SK-N-SH (cell line): ENCODE measurements at regions not wholly inside any gene's neighbourhood (a gene's known extent, or its start where the extent isn't known, plus 50 kb on each side); places are given as distances from the start of the nearest gene placed in this dataset.

Experiments
- CTCF ChIA-PET: fragments of 300-600, 350-600 bp; formaldehyde crosslinking; extraction: SDS; loops from one replicate; lab custom pipeline; 2021; lab: Yijun Ruan, JAX
- POLR2A ChIA-PET: fragments of 350-600 bp; sonication (Branson Sonifier 250); formaldehyde crosslinking; extraction: SDS; loops from one replicate; lab custom pipeline; 2020; ENCODE audit warnings: antibody characterized with exemption, inconsistent platforms; lab: Yijun Ruan, JAX
- DNase-seq: peaks from one replicate; pipeline ENCODE4 v3.0.0; 2012
- H2AFZ ChIP-seq: fragments of 200-600 bp; sonication (generic); 2 replicates; pipeline ENCODE4 v1.8.1; 2016; ENCODE audit warnings: antibody characterized with exemption, mild to moderate bottlenecking, low read depth
- H3F3A ChIP-seq: fragments of 200-600 bp; sonication (generic); replicated peaks from 2 replicates; pipeline ENCODE3; 2016; ENCODE audit warnings: antibody characterized with exemption, mild to moderate bottlenecking; ENCODE audit not compliant: insufficient read depth
- H3K27ac ChIP-seq, 2 experiments: fragments of 200-500 bp in 1 of 2; fragments of 200-600 bp in 1 of 2; sonication (Bioruptor generic) in 1 of 2; sonication (generic), shearing (Covaris generic) in 1 of 2; 2 replicates each; pipeline versions ENCODE4 v1.5.1 to v1.6.1; 2014 to 2016; ENCODE audit warnings: low read depth in 2 of 2, inconsistent platforms in 1 of 2, low read length in 1 of 2, mild to moderate bottlenecking in 1 of 2, mixed read lengths in 1 of 2
- H3K27me3 ChIP-seq: fragments of 200-600 bp; sonication (generic), shearing (Covaris generic); 2 replicates; pipeline ENCODE4 v1.6.1; 2016; ENCODE audit warnings: mixed run types; ENCODE audit not compliant: insufficient read depth
- H3K36me3 ChIP-seq, 2 experiments: fragments of 200-500 bp in 1 of 2; fragments of 200-600 bp in 1 of 2; sonication (Bioruptor generic) in 1 of 2; sonication (generic) in 1 of 2; replicated peaks in 1 of 2; 2 replicates each; pipeline versions ENCODE3 to v1.5.1; 2014 to 2016; ENCODE audit warnings: low read length in 1 of 2, mild to moderate bottlenecking in 1 of 2; ENCODE audit not compliant: insufficient read depth in 2 of 2, control insufficient read depth in 1 of 2
- H3K4me1 ChIP-seq, 2 experiments: fragments of 200-500 bp in 1 of 2; fragments of 200-600 bp in 1 of 2; sonication (Bioruptor generic) in 1 of 2; sonication (generic), shearing (Covaris generic) in 1 of 2; 2 replicates each; pipeline versions ENCODE4 v1.5.1 to v1.6.1; 2014 to 2016; ENCODE audit warnings: low read depth in 1 of 2, low read length in 1 of 2, mixed run types in 1 of 2; ENCODE audit not compliant: insufficient read depth in 2 of 2, control insufficient read depth in 1 of 2
- H3K4me2 ChIP-seq: fragments of 200-600 bp; sonication (generic), shearing (Covaris generic); 2 replicates; pipeline ENCODE4 v1.6.1; 2017; ENCODE audit warnings: mixed run types
- H3K4me3 ChIP-seq, 2 experiments: fragments of 200-500 bp in 1 of 2; fragments of 200-600 bp in 1 of 2; sonication (Bioruptor generic) in 1 of 2; sonication (generic), shearing (Covaris generic) in 1 of 2; 2 replicates each; pipeline versions ENCODE4 v1.5.1 to v1.8.1; 2014 to 2016; ENCODE audit warnings: low read depth in 2 of 2, inconsistent platforms in 1 of 2, low read length in 1 of 2, mild to moderate bottlenecking in 1 of 2, mixed read lengths in 1 of 2, moderate library complexity in 1 of 2
- H3K79me2 ChIP-seq: fragments of 200-600 bp; sonication (generic); 2 replicates; pipeline ENCODE4 v1.8.1; 2017; ENCODE audit warnings: mild to moderate bottlenecking; ENCODE audit not compliant: insufficient read depth
- H3K9ac ChIP-seq: fragments of 200-600 bp; sonication (generic); 2 replicates; pipeline ENCODE4 v1.6.1; 2017; ENCODE audit warnings: mixed run types
- H3K9me2 ChIP-seq: fragments of 200-600 bp; sonication (generic); 2 replicates; pipeline ENCODE4 v1.6.1; 2017; ENCODE audit warnings: mixed run types
- H3K9me3 ChIP-seq: fragments of 200-600 bp; sonication (generic); 2 replicates; pipeline ENCODE4 v1.6.1; 2017; ENCODE audit warnings: mixed run types, mild to moderate bottlenecking, moderate library complexity
- H4K20me1 ChIP-seq: fragments of 200-600 bp; sonication (generic); 2 replicates; pipeline ENCODE4 v1.6.1; 2017; ENCODE audit warnings: mild to moderate bottlenecking, mixed run types; ENCODE audit not compliant: insufficient read depth
- EP300 ChIP-seq, 2 experiments: IDR thresholded peaks; 2 replicates each; pipeline versions ENCODE4 v1.4.0 to v1.6.1; 2012; ENCODE audit warnings: borderline replicate concordance in 1 of 2, low read depth in 1 of 2, low read length in 1 of 2
- EZH2phosphoT487 ChIP-seq: fragments of 200-600 bp; sonication (generic); IDR thresholded peaks from 2 replicates; pipeline ENCODE4 v1.6.1; 2017; ENCODE audit warnings: low read depth, mixed run types, mild to moderate bottlenecking, antibody characterized with exemption, moderate library complexity, borderline replicate concordance
- FOXJ3 ChIP-seq: sonication (generic); formaldehyde crosslinking; IDR thresholded peaks from 2 replicates; pipeline ENCODE4 v1.5.1; 2020; ENCODE audit warnings: mild to moderate bottlenecking, missing genetic modification reagents
- FOXM1 ChIP-seq: IDR thresholded peaks from 2 replicates; pipeline ENCODE4 v1.4.0; 2012; ENCODE audit warnings: low read depth, mild to moderate bottlenecking
- GATA2 ChIP-seq: sonication (generic); formaldehyde crosslinking; IDR thresholded peaks from 2 replicates; pipeline ENCODE4 v1.5.0; 2020; ENCODE audit warnings: mild to moderate bottlenecking, missing genetic modification reagents
- MEF2A ChIP-seq: IDR thresholded peaks from 2 replicates; pipeline ENCODE4 v1.4.0; 2012; ENCODE audit warnings: low read depth, borderline replicate concordance
- MXI1 ChIP-seq: IDR thresholded peaks from 2 replicates; pipeline ENCODE4 v1.6.1; 2012; ENCODE audit warnings: mild to moderate bottlenecking, low read depth, low read length, improper control_type of control experiment
- NFIC ChIP-seq: IDR thresholded peaks from 2 replicates; pipeline ENCODE4 v1.4.0; 2012; ENCODE audit warnings: borderline replicate concordance
- RAD21 ChIP-seq: IDR thresholded peaks from 2 replicates; pipeline ENCODE4 v1.6.1; 2012; ENCODE audit warnings: mild to moderate bottlenecking, low read length
- RCOR1 ChIP-seq: fragments of 150-350 bp; IDR thresholded peaks from 2 replicates; pipeline ENCODE4 v1.6.1; 2017; ENCODE audit warnings: antibody characterized with exemption, low read length
- RFX5 ChIP-seq: IDR thresholded peaks from 2 replicates; pipeline ENCODE4 v1.6.1; 2012; ENCODE audit warnings: mild to moderate bottlenecking, improper control_type of control experiment, low read length
- SMC3 ChIP-seq: IDR thresholded peaks from 2 replicates; pipeline ENCODE4 v1.6.1; 2012; ENCODE audit warnings: low read depth, low read length, improper control_type of control experiment
- WGBS: methylation state at CpG from one replicate; pipeline ENCODE4 v1.1.6; 2017; ENCODE audit warnings: low lambda C conversion rate; 5-methylcytosine and 5-hydroxymethylcytosine counted together
- TF ChIP-seq, protein P1 (sequence below): fragments of 200-600 bp; sonication (generic); IDR thresholded peaks from 2 replicates; pipeline ENCODE4 v1.6.1; 2017; ENCODE audit warnings: antibody characterized with exemption, mild to moderate bottlenecking, moderate library complexity
- TF ChIP-seq, protein P2 (sequence below): IDR thresholded peaks from 2 replicates; pipeline ENCODE4 v1.4.0; 2012; ENCODE audit warnings: low read depth, borderline replicate concordance
- TF ChIP-seq, protein P3 (sequence below): IDR thresholded peaks from 2 replicates; pipeline ENCODE4 v1.6.1; 2012; ENCODE audit warnings: mild to moderate bottlenecking, low read depth, low read length, moderate library complexity

DNA sequence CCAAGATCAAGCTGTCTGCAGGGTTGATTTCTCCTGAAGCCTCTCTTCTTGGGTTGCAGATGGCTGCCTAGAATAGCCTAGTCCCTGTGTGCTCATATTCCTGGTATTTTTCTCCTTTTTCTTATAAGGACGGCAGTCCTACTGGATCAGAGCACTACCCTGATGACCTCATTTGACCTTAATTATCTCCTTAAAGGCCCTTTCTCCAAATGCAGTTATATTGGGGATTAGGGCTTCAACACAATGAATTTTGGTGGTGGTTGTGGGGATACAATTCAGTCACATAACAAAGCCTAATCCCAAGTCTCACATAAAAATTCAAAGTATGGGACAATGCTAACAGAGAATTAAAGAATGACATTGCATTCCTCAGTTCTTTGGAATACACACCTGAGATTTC lies 238.8 kb upstream of the SALL1 start:
- no peak overlapping the region for H2AFZ ChIP-seq
- no peaks in the 10 kb centered on the region for H3F3A ChIP-seq
- no peaks in the 10 kb centered on the region for H3K36me3 ChIP-seq
- DNase-seq, result no peak
- H3K4me1 ChIP-seq, result no peaks in the 10 kb centered on the region
- ChIA-PET CTCF (interaction anchor here (0.6 kb wide), 1 partner anchor 147 kb away, joined by 3 read pairs; no protein-coding TSS in a partner anchor), POLR2A (no interaction called here)
- WGBS, result 13% methylated on average over 1 of the region's 1 CpG
- no peak overlapping the region for H3K27ac ChIP-seq
- no peak overlapping the region for H3K9ac ChIP-seq
- no peaks in the 10 kb centered on the region for H3K27me3 ChIP-seq
- H3K79me2 ChIP-seq, result no peaks in the 10 kb centered on the region
- H3K4me3 ChIP-seq, result no peak overlapping the region
- no peak for TF ChIP-seq EZH2phosphoT487
- no peak for TF ChIP-seq MEF2A
- TF ChIP-seq, protein P1, sequence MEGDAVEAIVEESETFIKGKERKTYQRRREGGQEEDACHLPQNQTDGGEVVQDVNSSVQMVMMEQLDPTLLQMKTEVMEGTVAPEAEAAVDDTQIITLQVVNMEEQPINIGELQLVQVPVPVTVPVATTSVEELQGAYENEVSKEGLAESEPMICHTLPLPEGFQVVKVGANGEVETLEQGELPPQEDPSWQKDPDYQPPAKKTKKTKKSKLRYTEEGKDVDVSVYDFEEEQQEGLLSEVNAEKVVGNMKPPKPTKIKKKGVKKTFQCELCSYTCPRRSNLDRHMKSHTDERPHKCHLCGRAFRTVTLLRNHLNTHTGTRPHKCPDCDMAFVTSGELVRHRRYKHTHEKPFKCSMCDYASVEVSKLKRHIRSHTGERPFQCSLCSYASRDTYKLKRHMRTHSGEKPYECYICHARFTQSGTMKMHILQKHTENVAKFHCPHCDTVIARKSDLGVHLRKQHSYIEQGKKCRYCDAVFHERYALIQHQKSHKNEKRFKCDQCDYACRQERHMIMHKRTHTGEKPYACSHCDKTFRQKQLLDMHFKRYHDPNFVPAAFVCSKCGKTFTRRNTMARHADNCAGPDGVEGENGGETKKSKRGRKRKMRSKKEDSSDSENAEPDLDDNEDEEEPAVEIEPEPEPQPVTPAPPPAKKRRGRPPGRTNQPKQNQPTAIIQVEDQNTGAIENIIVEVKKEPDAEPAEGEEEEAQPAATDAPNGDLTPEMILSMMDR, result no peak
- no peak for TF ChIP-seq GATA2 (CRISPR knock-in tag)
- TF ChIP-seq NFIC, result no peak
- TF ChIP-seq FOXM1, result no peak
- TF ChIP-seq RAD21, result no peak
- TF ChIP-seq EP300 (IDR thresholded peaks at IDR 0.05; ENCODE audit: borderline replicate concordance in 1 of 2, low read depth in 1 of 2, low read length in 1 of 2), result no peak
- TF ChIP-seq, protein P2, sequence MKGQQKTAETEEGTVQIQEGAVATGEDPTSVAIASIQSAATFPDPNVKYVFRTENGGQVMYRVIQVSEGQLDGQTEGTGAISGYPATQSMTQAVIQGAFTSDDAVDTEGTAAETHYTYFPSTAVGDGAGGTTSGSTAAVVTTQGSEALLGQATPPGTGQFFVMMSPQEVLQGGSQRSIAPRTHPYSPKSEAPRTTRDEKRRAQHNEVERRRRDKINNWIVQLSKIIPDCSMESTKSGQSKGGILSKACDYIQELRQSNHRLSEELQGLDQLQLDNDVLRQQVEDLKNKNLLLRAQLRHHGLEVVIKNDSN, result no peak
- no peak for TF ChIP-seq RCOR1
- no peak for TF ChIP-seq SMC3
- TF ChIP-seq, protein P3, sequence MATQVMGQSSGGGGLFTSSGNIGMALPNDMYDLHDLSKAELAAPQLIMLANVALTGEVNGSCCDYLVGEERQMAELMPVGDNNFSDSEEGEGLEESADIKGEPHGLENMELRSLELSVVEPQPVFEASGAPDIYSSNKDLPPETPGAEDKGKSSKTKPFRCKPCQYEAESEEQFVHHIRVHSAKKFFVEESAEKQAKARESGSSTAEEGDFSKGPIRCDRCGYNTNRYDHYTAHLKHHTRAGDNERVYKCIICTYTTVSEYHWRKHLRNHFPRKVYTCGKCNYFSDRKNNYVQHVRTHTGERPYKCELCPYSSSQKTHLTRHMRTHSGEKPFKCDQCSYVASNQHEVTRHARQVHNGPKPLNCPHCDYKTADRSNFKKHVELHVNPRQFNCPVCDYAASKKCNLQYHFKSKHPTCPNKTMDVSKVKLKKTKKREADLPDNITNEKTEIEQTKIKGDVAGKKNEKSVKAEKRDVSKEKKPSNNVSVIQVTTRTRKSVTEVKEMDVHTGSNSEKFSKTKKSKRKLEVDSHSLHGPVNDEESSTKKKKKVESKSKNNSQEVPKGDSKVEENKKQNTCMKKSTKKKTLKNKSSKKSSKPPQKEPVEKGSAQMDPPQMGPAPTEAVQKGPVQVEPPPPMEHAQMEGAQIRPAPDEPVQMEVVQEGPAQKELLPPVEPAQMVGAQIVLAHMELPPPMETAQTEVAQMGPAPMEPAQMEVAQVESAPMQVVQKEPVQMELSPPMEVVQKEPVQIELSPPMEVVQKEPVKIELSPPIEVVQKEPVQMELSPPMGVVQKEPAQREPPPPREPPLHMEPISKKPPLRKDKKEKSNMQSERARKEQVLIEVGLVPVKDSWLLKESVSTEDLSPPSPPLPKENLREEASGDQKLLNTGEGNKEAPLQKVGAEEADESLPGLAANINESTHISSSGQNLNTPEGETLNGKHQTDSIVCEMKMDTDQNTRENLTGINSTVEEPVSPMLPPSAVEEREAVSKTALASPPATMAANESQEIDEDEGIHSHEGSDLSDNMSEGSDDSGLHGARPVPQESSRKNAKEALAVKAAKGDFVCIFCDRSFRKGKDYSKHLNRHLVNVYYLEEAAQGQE, result no peak
- no peak for TF ChIP-seq FOXJ3 (CRISPR knock-in tag)
- no peak for TF ChIP-seq RFX5
- TF ChIP-seq MXI1, result no peak
- H3K9me2 ChIP-seq, result no peaks in the 10 kb centered on the region
- no peaks in the 10 kb centered on the region for H4K20me1 ChIP-seq
- H3K9me3 ChIP-seq, result no peaks in the 10 kb centered on the region
- H3K4me2 ChIP-seq, result no peak overlapping the region
